IPS-15b (cell line): ENCODE measurements at regions not wholly inside any gene's neighbourhood (a gene's known extent, or its start where the extent isn't known, plus 50 kb on each side); places are given as distances from the start of the nearest gene placed in this dataset.

Source experiments
- H3K27me3 ChIP-seq: one replicate; pipeline ENCODE4 v1.6.1; 2013; ENCODE audit warnings: low read length; ENCODE audit not compliant: control insufficient read depth, insufficient read depth
- H3K36me3 ChIP-seq: one replicate; pipeline ENCODE4 v1.6.1; 2013; ENCODE audit warnings: low read length; ENCODE audit not compliant: control insufficient read depth, insufficient read depth
- H3K4me1 ChIP-seq: one replicate; pipeline ENCODE4 v1.6.1; 2013; ENCODE audit warnings: mild to moderate bottlenecking, low read length; ENCODE audit not compliant: control insufficient read depth, insufficient read depth
- H3K4me3 ChIP-seq: one replicate; pipeline ENCODE4 v1.5.1; 2013; ENCODE audit warnings: low read depth, low read length
- H3K9ac ChIP-seq: one replicate; pipeline ENCODE4 v1.6.1; 2013; ENCODE audit warnings: low read depth, mild to moderate bottlenecking, low read length
- H3K9me3 ChIP-seq: one replicate; pipeline ENCODE4 v1.6.1; 2013; ENCODE audit warnings: mild to moderate bottlenecking, low read length; ENCODE audit not compliant: control insufficient read depth, insufficient read depth

- H3K36me3 ChIP-seq = no peaks in the 10 kb centered on the region
- H3K27me3 ChIP-seq = no peaks in the 10 kb centered on the region
- no peaks in the 10 kb centered on the region for H3K4me1 ChIP-seq
- no peaks in the 10 kb centered on the region for H3K9me3 ChIP-seq
- H3K9ac ChIP-seq = no peak overlapping the region
- H3K4me3 ChIP-seq = no peak overlapping the region
Measured at GRCh38 chr5:142507531-142508372, 178.1 kb downstream of the FGF1 start.

GRCh38 chr5:142506756-142507155 lies 179.1 kb downstream of the FGF1 start:
- no peaks in the 10 kb centered on the region for H3K27me3 ChIP-seq
- no peak overlapping the region for H3K9ac ChIP-seq

GRCh38 chr5:142506046-142506445 lies 179.8 kb downstream of the FGF1 start:
- no peak overlapping the region for H3K4me3 ChIP-seq
- no peaks in the 10 kb centered on the region for H3K27me3 ChIP-seq
- H3K4me1 ChIP-seq = no peaks in the 10 kb centered on the region
- H3K9ac ChIP-seq = no peak overlapping the region
- no peaks in the 10 kb centered on the region for H3K9me3 ChIP-seq
- H3K36me3 ChIP-seq = no peaks in the 10 kb centered on the region

More at GRCh38 chr5:142506756-142507155, 179.1 kb downstream of the FGF1 start:
- H3K9me3 ChIP-seq = no peaks in the 10 kb centered on the region
- H3K36me3 ChIP-seq = no peaks in the 10 kb centered on the region
- H3K4me3 ChIP-seq = no peak overlapping the region
- H3K4me1 ChIP-seq = no peaks in the 10 kb centered on the region

- Histone ChIP-seq H3K36me3 (no peaks in the 10 kb centered on the region), H3K4me1 (peaks cover 7% of the 10 kb centered on the region), H3K27me3 (no peaks in the 10 kb centered on the region), H3K9ac (no peak overlapping the region), H3K9me3 (no peaks in the 10 kb centered on the region), H3K4me3 (no peak overlapping the region)
Measured at GRCh38 chr5:142501890-142502289, 177.1 kb upstream of the SPRY4 start.

GRCh38 chr5:142500227-142500905 lies 175.5 kb upstream of the SPRY4 start:
- Histone ChIP-seq H3K27me3 (no peaks in the 10 kb centered on the region), H3K4me3 (no peak overlapping the region), H3K36me3 (no peaks in the 10 kb centered on the region), H3K9me3 (no peaks in the 10 kb centered on the region), H3K4me1 (peaks cover 7% of the 10 kb centered on the region), H3K9ac (no peak overlapping the region)

- H3K36me3 ChIP-seq = no peaks in the 10 kb centered on the region
- H3K4me3 ChIP-seq = no peak overlapping the region
- no peaks in the 10 kb centered on the region for H3K9me3 ChIP-seq
- peaks cover 7% of the 10 kb centered on the region for H3K4me1 ChIP-seq
- H3K9ac ChIP-seq = no peak overlapping the region
- H3K27me3 ChIP-seq = no peaks in the 10 kb centered on the region
Measured at GRCh38 chr5:142499591-142500226, 174.9 kb upstream of the SPRY4 start.

GRCh38 chr5:142498298-142498697 lies 173.5 kb upstream of the SPRY4 start:
- Histone ChIP-seq H3K27me3 (no peaks in the 10 kb centered on the region), H3K36me3 (no peaks in the 10 kb centered on the region), H3K4me1 (peaks cover 7% of the 10 kb centered on the region), H3K9me3 (no peaks in the 10 kb centered on the region), H3K9ac (no peak overlapping the region), H3K4me3 (no peak overlapping the region)

GRCh38 chr5:142495531-142495930 lies 170.7 kb upstream of the SPRY4 start:
- H3K4me1 ChIP-seq = peaks cover 9% of the 10 kb centered on the region
- no peaks in the 10 kb centered on the region for H3K27me3 ChIP-seq

GRCh38 chr5:142493875-142494518 lies 169.2 kb upstream of the SPRY4 start:
- Histone ChIP-seq H3K9ac (no peak overlapping the region), H3K36me3 (no peaks in the 10 kb centered on the region), H3K4me1 (peaks cover 3% of the 10 kb centered on the region), H3K27me3 (no peaks in the 10 kb centered on the region), H3K9me3 (no peaks in the 10 kb centered on the region), H3K4me3 (no peak overlapping the region)

More at GRCh38 chr5:142495531-142495930, 170.7 kb upstream of the SPRY4 start:
- Histone ChIP-seq H3K9ac (no peak overlapping the region), H3K36me3 (no peaks in the 10 kb centered on the region), H3K9me3 (no peaks in the 10 kb centered on the region), H3K4me3 (no peak overlapping the region)

- no peaks in the 10 kb centered on the region for H3K27me3 ChIP-seq
- H3K36me3 ChIP-seq = no peaks in the 10 kb centered on the region
- H3K4me3 ChIP-seq = no peak overlapping the region
- H3K9ac ChIP-seq = no peak overlapping the region
- peaks cover 3% of the 10 kb centered on the region for H3K4me1 ChIP-seq
- no peaks in the 10 kb centered on the region for H3K9me3 ChIP-seq
Measured at GRCh38 chr5:142492781-142493281, 168.0 kb upstream of the SPRY4 start.

- peaks cover 3% of the 10 kb centered on the region for H3K4me1 ChIP-seq
- no peaks in the 10 kb centered on the region for H3K36me3 ChIP-seq
- no peak overlapping the region for H3K4me3 ChIP-seq
- H3K27me3 ChIP-seq = no peaks in the 10 kb centered on the region
- no peaks in the 10 kb centered on the region for H3K9me3 ChIP-seq
- H3K9ac ChIP-seq = no peak overlapping the region
Measured at GRCh38 chr5:142491679-142492078, 166.9 kb upstream of the SPRY4 start.
